Peyer's patch (tissue), 4 donors: ENCODE measurements at regions not wholly inside any gene's neighbourhood (a gene's known extent, or its start where the extent isn't known, plus 50 kb on each side); places are given as distances from the start of the nearest gene placed in this dataset.

Experiments
- POLR2A ChIP-seq, 2 donors: fragments of 450-650 bp; IDR thresholded peaks; one replicate each; pipeline ENCODE4 v1.5.1; 2017; ENCODE audit warnings: antibody characterized with exemption in 2 of 2, mild to moderate bottlenecking in 2 of 2, moderate library complexity in 2 of 2
- TF ChIP-seq, protein P1 (sequence below), 6 experiments: fragments of 450-650 bp in 4 of 6; fragments of 200-600 bp in 2 of 6; sonication (generic) in 1 of 6; IDR thresholded peaks; one replicate each; pipeline ENCODE4 v1.5.1; 2017 to 2019; ENCODE audit warnings: antibody characterized with exemption in 6 of 6, mild to moderate bottlenecking in 3 of 6, moderate library complexity in 1 of 6

- TF ChIP-seq POLR2A (IDR thresholded peaks at IDR 0.05) = no peak
- TF ChIP-seq, protein P1, sequence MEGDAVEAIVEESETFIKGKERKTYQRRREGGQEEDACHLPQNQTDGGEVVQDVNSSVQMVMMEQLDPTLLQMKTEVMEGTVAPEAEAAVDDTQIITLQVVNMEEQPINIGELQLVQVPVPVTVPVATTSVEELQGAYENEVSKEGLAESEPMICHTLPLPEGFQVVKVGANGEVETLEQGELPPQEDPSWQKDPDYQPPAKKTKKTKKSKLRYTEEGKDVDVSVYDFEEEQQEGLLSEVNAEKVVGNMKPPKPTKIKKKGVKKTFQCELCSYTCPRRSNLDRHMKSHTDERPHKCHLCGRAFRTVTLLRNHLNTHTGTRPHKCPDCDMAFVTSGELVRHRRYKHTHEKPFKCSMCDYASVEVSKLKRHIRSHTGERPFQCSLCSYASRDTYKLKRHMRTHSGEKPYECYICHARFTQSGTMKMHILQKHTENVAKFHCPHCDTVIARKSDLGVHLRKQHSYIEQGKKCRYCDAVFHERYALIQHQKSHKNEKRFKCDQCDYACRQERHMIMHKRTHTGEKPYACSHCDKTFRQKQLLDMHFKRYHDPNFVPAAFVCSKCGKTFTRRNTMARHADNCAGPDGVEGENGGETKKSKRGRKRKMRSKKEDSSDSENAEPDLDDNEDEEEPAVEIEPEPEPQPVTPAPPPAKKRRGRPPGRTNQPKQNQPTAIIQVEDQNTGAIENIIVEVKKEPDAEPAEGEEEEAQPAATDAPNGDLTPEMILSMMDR (IDR thresholded peaks at IDR 0.05) = no peak
These were observed 271.3 kb downstream of the GPM6A start for GRCh38 chr4:175540732-175541131.
